ENCODE measurements at regions not wholly inside any gene's neighbourhood (a gene's known extent, or its start where the extent isn't known, plus 50 kb on each side); places are given as distances from the start of the nearest gene placed in this dataset.
"Not testable (repeated sequence)": the region's sequence is repeated elsewhere in the genome, so short reads cannot be mapped to it uniquely, and the experiment has no call there.

DNA sequence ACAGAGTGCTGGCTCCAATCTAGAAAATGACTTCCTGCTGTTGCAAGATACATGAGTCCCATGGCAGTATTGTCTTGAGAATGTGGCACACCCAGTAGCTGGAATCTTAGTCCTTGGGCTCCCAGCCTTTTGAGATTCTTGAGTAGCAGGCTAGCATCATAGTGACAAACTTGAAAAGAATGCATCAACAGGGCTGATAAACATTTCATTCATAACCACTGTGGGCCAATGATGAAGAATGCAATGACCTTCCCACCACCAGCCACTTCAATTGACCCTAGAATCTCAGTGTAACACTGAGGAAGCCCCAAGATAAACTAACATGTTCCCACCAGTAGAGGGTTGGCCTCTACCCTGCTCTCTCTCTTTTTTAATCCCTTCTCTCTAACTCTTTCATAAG lies 329.3 kb downstream of the GBA3 start:
- no peak for DNase-seq (ENCODE audit: low spot score)

GRCh38 chr4:23021040-23021439 lies 328.3 kb downstream of the GBA3 start:
- DNase-seq (ENCODE audit: low spot score) = no peak

DNA sequence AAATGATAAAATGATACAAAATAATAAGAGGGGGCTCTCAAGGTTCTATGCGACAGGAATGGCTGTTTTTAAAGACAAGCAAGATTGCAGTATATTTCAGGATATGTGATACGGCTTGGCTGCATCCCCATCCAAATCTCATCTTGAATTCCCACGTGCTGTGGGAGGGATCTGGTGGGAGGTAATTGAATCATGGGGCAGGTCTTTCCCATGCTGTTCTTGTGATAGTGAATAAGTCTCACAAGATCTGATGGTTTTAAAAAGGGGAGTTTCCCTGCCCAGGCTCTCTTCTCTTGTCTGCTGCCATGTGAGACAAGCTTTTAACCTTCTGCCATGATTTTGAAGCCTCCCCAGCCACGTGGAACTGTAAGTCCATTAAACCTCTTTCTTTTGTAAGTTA lies 327.7 kb downstream of the GBA3 start:
- not testable (repeated sequence) for DNase-seq (ENCODE audit: low spot score)

- no peak for DNase-seq (ENCODE audit: low spot score)
Observed at GRCh38 chr4:23016981-23017380, 324.2 kb downstream of the GBA3 start.

- DNase-seq (ENCODE audit: low spot score) = no peak
Observed at GRCh38 chr4:23015821-23016220, 323.1 kb downstream of the GBA3 start.

DNA sequence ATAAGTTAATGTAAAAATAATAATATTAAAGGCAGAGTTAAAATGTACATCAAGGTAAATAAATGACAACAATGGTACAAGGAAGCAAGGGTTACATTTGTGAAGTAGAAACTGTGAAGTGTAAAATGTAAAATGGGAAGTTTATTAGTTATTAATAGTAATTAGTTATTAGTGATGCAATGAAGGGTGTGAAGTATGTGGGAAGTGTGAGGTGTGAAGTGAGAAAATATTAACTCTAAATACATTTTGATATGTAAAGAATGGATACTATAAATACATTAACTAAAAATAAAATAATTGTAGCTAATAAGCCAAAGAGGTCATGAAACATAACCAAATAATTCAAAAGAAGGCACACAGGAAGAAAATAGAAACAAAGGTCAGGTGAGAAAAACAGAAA lies 316.4 kb downstream of the GBA3 start:
- DNase-seq (ENCODE audit: low spot score) = no peak

DNA sequence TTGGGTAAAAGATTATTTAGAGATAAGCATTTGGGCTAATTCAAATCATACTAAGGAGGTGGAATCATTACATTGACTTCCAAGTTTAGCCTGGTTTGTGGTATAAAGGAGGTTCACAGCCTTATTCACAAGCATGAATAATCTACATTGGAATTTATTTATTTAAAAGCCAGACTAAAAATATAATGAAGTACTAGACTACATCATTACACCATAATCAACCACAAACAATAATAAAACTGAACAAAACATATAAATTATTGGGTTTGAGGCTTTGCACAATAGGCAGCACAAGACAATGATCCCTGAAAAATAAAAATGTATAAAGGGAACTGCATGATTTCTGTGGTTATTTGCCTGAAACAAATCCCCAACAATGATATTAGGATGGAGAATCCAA lies 314.0 kb downstream of the GBA3 start:
- DNase-seq (ENCODE audit: low spot score) = no peak

DNA sequence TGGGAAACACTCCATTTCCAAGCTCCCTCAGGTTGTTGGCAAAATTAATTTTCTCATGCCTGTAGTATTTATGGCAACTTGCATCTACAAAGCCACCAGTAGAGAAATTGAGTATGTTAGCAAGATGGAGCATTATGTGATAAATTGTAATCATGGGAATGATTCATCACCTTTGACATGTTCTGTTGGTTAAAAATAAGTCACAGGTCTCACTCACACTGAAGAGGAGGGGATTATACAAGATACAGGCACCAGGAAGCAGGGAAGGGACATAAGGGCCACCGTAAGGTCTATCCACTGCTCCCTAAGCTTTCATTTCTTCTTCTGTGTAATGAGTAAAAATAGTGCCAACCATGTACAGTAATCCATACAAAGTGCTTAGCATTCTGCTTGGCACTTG lies 313.0 kb downstream of the GBA3 start:
- no peak for DNase-seq (ENCODE audit: low spot score)

DNA sequence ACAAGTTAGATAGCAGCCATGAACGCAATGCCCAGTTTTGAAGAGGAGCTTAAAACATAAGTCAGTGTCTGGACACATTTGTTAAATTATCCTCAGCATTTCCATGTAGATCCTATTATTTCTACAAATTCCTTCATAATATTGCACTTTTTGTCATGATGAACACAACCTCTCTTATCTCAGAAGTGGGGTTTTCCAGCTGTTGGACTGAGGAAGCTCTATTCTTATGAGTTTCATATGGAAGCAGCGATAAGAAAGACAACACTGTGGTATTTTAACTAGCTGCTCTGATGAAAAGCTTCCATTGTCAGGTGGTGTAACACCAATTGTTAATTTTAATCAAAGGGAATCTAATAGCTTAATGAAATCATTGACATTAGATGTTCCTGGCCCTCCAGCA lies 308.7 kb downstream of the GBA3 start:
- no peak for DNase-seq (ENCODE audit: low spot score)

DNA sequence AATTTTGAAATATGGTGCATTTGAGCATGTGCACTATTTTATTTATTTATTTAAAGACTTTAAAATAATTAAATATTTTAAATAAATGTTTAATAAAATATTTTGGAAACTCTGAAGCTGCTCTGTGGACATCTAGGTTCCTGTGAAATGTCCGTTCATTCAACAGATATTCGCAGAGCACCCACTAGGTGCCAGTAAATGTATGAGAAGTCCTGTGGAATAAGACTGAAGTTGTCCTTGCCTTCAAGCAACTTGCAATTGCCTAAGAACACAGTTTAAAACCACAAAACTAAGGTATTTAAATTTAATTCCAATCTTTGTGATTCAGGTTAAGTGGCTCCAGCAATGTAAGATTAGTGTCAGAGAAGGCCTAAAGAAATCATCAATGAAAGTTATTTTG lies 306.7 kb downstream of the GBA3 start:
- DNase-seq (ENCODE audit: low spot score) = no peak

GRCh38 chr4:22997358-22998224 lies 304.9 kb downstream of the GBA3 start:
- no peak for DNase-seq (ENCODE audit: low spot score)

DNA sequence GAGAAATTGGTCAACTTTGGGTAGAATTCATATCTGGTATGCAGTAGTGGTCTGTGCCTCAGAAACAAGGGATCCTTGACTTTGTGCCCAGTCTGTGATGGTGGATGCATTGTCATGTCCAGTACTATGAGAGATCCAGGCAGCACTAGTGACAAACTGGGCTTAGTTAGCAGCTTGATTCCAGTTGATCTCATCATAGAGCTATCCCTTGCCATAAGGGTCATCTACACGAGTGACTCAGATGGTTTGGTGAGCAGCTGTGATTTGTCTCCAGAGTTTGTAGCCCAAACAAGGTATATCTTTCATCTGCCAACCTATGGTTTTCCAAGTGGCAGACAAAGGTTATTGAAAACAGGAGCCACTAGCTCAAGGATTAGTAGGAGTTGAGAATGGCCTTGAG lies 298.8 kb downstream of the GBA3 start:
- no peak for DNase-seq (ENCODE audit: low spot score)

- DNase-seq (ENCODE audit: low spot score) = no peak
Observed at GRCh38 chr4:22988526-22988925, 295.8 kb downstream of the GBA3 start.

GRCh38 chr4:22987870-22988269 lies 295.1 kb downstream of the GBA3 start:
- no peak for DNase-seq (ENCODE audit: low spot score)

- no peak for DNase-seq (ENCODE audit: low spot score)
Observed at GRCh38 chr4:22986881-22987280, 294.1 kb downstream of the GBA3 start.

DNA sequence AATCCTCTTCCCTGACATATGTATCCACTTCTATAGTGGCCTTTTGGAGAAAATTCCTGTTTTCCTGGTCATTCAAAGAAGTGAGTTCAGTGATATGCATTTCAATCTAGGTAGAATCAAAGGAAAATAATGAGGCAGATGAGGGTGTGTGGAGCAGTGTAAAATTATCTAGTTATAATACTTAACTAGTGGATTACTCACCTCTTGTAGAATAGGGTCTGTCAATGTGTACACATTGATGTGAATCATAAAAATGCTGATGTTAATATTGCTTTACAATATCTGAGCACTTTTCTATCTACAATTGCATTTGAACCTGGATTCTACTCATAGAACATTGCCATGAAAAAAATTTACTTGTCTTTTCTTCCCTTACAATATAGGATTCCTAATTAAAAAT lies 293.5 kb downstream of the GBA3 start:
- DNase-seq (ENCODE audit: low spot score) = no peak

DNA sequence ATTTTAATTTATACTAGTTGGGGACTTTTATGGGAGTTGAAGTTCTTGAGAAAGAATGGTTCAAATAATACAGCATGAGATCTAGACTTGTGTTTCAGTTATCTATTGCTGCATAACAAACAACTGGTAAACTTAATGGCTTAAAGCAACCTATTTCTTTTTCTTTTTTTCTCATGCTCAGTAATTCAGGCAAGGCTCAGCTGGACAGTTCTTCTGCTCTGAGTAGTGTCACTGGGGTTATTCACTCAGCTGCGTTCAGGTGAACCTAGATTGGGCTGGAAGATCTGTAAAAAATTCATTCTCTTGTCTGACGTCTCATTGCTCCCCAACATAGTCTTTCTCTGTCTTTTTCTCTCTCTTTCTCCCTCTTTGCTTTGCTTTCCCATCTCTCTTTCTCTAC lies 291.7 kb downstream of the GBA3 start:
- DNase-seq (ENCODE audit: low spot score) = no peak

GRCh38 chr4:22978656-22979055 lies 285.9 kb downstream of the GBA3 start:
- DNase-seq (ENCODE audit: low spot score) = no peak

DNA sequence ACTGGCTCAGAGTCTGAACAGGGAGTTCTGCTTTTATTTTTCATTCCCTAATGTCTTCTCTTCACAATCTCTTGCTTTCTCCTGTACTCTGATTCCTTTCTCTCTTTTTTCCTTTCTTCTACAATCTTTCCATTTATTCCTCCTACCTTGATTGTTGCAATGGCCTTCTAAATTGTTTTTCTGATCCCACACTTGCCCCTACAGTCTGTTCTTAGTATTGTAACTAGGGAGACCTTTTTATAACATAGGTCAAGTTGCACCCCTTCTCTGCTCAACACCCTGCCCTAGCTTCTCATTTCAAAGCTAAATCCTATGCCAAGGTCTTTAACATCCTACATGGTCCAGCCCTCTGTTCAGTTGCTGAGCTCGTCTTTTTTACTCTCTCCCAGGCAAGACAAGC lies 277.9 kb downstream of the GBA3 start:
- no peak for DNase-seq (ENCODE audit: low spot score)

GRCh38 chr4:22969287-22969896 lies 276.7 kb downstream of the GBA3 start:
- no peak for DNase-seq (ENCODE audit: low spot score)

DNA sequence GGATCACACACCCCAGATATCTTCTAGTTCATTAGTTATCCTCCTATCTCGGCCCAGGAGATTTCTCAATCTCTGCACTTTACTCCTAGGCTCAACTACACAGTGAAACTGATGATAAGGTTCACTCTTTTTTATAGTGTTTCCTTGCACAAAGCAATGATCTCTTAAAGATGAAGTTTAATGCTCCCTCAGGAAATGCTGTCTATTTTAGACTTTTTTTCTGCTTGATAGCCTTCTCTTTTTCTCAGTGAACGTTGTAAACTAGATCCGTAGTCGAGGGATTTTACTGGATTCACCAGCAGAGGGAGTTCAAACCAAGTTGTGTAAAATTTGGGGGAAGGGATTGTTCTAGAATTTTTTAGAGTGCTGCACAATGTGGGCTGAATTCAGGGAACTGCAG lies 269.6 kb downstream of the GBA3 start:
- DNase-seq (ENCODE audit: low spot score) = no peak

DNA sequence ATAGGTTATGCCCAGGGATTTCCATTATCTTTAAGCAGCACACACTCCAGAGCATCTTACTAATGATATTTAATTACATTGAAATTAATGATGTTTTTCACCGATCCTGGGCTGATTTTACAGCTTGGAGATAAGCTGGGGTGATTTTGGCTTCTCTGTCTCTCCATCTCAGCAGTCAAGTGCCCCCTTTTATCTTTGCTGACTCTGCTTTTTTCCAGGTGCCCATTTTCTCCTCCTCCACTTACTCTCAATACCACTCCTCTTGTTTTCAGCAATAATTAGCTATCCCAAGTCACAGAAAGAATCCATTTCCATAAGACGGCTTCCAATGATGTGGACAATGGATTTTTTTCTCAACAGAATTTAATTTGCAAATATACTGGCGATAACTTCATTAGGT lies 266.7 kb downstream of the GBA3 start:
- DNase-seq (ENCODE audit: low spot score) = no peak

GRCh38 chr4:22957774-22958309 lies 265.1 kb downstream of the GBA3 start:
- DNase-seq (ENCODE audit: low spot score) = no peak
